IMR-90 (cell line): ENCODE measurements at regions not wholly inside any gene's neighbourhood (a gene's known extent, or its start where the extent isn't known, plus 50 kb on each side); places are given as distances from the start of the nearest gene placed in this dataset.

Experiments
- ATAC-seq: fragments of 200-7000 bp; cut with Tn5 transposase; 2 replicates; pipeline ENCODE4 v1.9.1; 2020; ENCODE audit warnings: low read depth, mild to moderate bottlenecking, moderate library complexity
- BruUV-seq: library from RNA; stranded (reverse); fragments of 400-500 nt; replicated peaks from 2 replicates; lab custom pipeline; 2021; lab: Mats Ljungman, UMichigan
- CTCF ChIA-PET: fragments of 300-600 bp; formaldehyde crosslinking; extraction: SDS; loops from one replicate; lab custom pipeline; 2021; ENCODE audit warnings: antibody characterized with exemption; lab: Yijun Ruan, JAX
- POLR2A ChIA-PET: fragments of 300-600 bp; sonication (Branson Sonifier 250); formaldehyde crosslinking; loops from one replicate; lab custom pipeline; 2022; ENCODE audit warnings: antibody characterized with exemption; ENCODE audit not compliant: unreplicated experiment; lab: Charles Lee
- DNase-seq: peaks from one replicate; pipeline ENCODE4 v3.0.0; 2013
- H2AFZ ChIP-seq: replicated peaks from 2 replicates; pipeline ENCODE3; 2013; ENCODE audit warnings: low read length, mild to moderate bottlenecking; ENCODE audit not compliant: poor library complexity
- H2AK5ac ChIP-seq: 2 replicates; pipeline ENCODE4 v1.6.1; 2013; ENCODE audit warnings: low read depth, low read length, inconsistent platforms
- H2AK9ac ChIP-seq: replicated peaks from 2 replicates; pipeline ENCODE3; 2013; ENCODE audit warnings: mild to moderate bottlenecking, low read depth, low read length, moderate library complexity; ENCODE audit not compliant: poor library complexity
- H2BK120ac ChIP-seq: 2 replicates; pipeline ENCODE4 v1.6.1; 2013; ENCODE audit warnings: low read depth, low read length, inconsistent platforms
- H2BK15ac ChIP-seq: 3 replicates; pipeline ENCODE4 v1.6.1; 2013; ENCODE audit warnings: low read depth, low read length, inconsistent platforms
- H2BK20ac ChIP-seq: 2 replicates; pipeline ENCODE4 v1.6.1; 2013; ENCODE audit warnings: low read depth, mild to moderate bottlenecking, inconsistent platforms, low read length, moderate library complexity
- H2BK5ac ChIP-seq: 2 replicates; pipeline ENCODE4 v1.6.1; 2013; ENCODE audit warnings: mild to moderate bottlenecking, low read depth, low read length, inconsistent platforms; ENCODE audit not compliant: poor library complexity, severe bottlenecking
- H3K14ac ChIP-seq: replicated peaks from 2 replicates; pipeline ENCODE4 v1.6.1; 2013; ENCODE audit warnings: low read depth, low read length, inconsistent platforms
- H3K18ac ChIP-seq: 2 replicates; pipeline ENCODE4 v1.6.1; 2013; ENCODE audit warnings: low read depth, low read length, control low read depth
- H3K23ac ChIP-seq: 2 replicates; pipeline ENCODE4 v1.6.1; 2013; ENCODE audit warnings: low read depth, low read length, inconsistent platforms
- H3K27ac ChIP-seq: 2 replicates; pipeline ENCODE4 v1.5.1; 2013; ENCODE audit warnings: mild to moderate bottlenecking, control low read depth, low read length; ENCODE audit not compliant: insufficient read depth
- H3K27me3 ChIP-seq: 2 replicates; pipeline ENCODE4 v1.6.1; 2013; ENCODE audit warnings: low read length; ENCODE audit not compliant: control insufficient read depth, insufficient read depth
- H3K36me3 ChIP-seq: 2 replicates; pipeline ENCODE4 v1.6.1; 2013; ENCODE audit warnings: low read length, mixed read lengths; ENCODE audit not compliant: control insufficient read depth, insufficient read depth
- H3K4ac ChIP-seq: 2 replicates; pipeline ENCODE4 v1.6.1; 2013; ENCODE audit warnings: low read depth, low read length, inconsistent platforms
- H3K4me1 ChIP-seq: 2 replicates; pipeline ENCODE4 v1.6.1; 2013; ENCODE audit warnings: low read length, mixed read lengths; ENCODE audit not compliant: control insufficient read depth, insufficient read depth
- H3K4me2 ChIP-seq: 2 replicates; pipeline ENCODE4 v1.6.1; 2013; ENCODE audit warnings: low read depth, mild to moderate bottlenecking, control low read depth, low read length, moderate library complexity
- H3K4me3 ChIP-seq: 2 replicates; pipeline ENCODE4 v1.5.1; 2013; ENCODE audit warnings: low read depth, mild to moderate bottlenecking, control low read depth, low read length, moderate library complexity; ENCODE audit not compliant: insufficient read depth
- H3K56ac ChIP-seq: 2 replicates; pipeline ENCODE4 v1.6.1; 2013; ENCODE audit warnings: low read length, inconsistent platforms; ENCODE audit not compliant: insufficient read depth; ENCODE audit errors: extremely low read depth
- H3K79me1 ChIP-seq, 2 experiments: 2 replicates each; pipeline ENCODE4 v1.6.1; 2013; ENCODE audit warnings: low read length in 2 of 2, inconsistent platforms in 1 of 2, low read depth in 1 of 2
- H3K9ac ChIP-seq: 2 replicates; pipeline ENCODE4 v1.6.1; 2013; ENCODE audit warnings: low read depth, low read length, control low read depth
- H3K9me1 ChIP-seq: 2 replicates; pipeline ENCODE4 v1.6.1; 2013; ENCODE audit warnings: low read length, inconsistent platforms; ENCODE audit not compliant: insufficient read depth
- H3K9me3 ChIP-seq: 2 replicates; pipeline ENCODE4 v1.6.1; 2013; ENCODE audit warnings: low read length; ENCODE audit not compliant: control insufficient read depth, insufficient read depth
- H4K20me1 ChIP-seq: 2 replicates; pipeline ENCODE4 v1.6.1; 2013; ENCODE audit warnings: low read length, inconsistent platforms; ENCODE audit not compliant: insufficient read depth
- H4K5ac ChIP-seq: 2 replicates; pipeline ENCODE4 v1.6.1; 2013; ENCODE audit warnings: mild to moderate bottlenecking, low read depth, low read length, control low read depth
- H4K8ac ChIP-seq, 2 experiments: 2 replicates each; pipeline ENCODE4 v1.6.1; 2013; ENCODE audit warnings: low read depth in 2 of 2, low read length in 2 of 2, control low read depth in 1 of 2, inconsistent platforms in 1 of 2
- H4K91ac ChIP-seq: 2 replicates; pipeline ENCODE4 v1.6.1; 2013; ENCODE audit warnings: low read depth, low read length, inconsistent platforms; ENCODE audit not compliant: insufficient read depth
- BHLHE40 ChIP-seq: fragments of 150-350 bp; IDR thresholded peaks from 2 replicates; pipeline ENCODE4 v1.6.1; 2016; ENCODE audit warnings: mild to moderate bottlenecking, low read depth, low read length
- CHD1 ChIP-seq: IDR thresholded peaks from 2 replicates; pipeline ENCODE4 v1.6.1; 2012; ENCODE audit warnings: low read depth, low read length, improper control_type of control experiment
- FOS ChIP-seq: fragments of 150-350 bp; IDR thresholded peaks from 2 replicates; pipeline ENCODE4 v1.6.1; 2016; ENCODE audit warnings: low read depth, low read length
- NFE2L2 ChIP-seq: fragments of 150-350 bp; IDR thresholded peaks from 2 replicates; pipeline ENCODE4 v1.6.1; 2016; ENCODE audit warnings: low read depth, mild to moderate bottlenecking, low read length
- POLR2A ChIP-seq: IDR thresholded peaks from 2 replicates; pipeline ENCODE4 v1.6.1; 2012; ENCODE audit warnings: mild to moderate bottlenecking, low read depth, low read length
- RFX5 ChIP-seq: IDR thresholded peaks from 2 replicates; pipeline ENCODE4 v1.8.0; 2012; ENCODE audit warnings: low read depth, mild to moderate bottlenecking, low read length, moderate library complexity
- SMC3 ChIP-seq: fragments of 150-350 bp; IDR thresholded peaks from 2 replicates; pipeline ENCODE4 v1.6.1; 2016; ENCODE audit warnings: low read depth, mild to moderate bottlenecking, antibody characterized with exemption, low read length, moderate library complexity
- WGBS, 2 experiments: methylation state at CpG; one replicate each; pipeline versions ENCODE4 v1.1.5 to v1.1.7; 2013; ENCODE audit warnings: missing lambda C conversion rate in 2 of 2; ENCODE audit not compliant: insufficient read length in 1 of 2; ENCODE audit errors: extremely low coverage in 2 of 2; 5-methylcytosine and 5-hydroxymethylcytosine counted together
- dilution Hi-C: fragments of 300-500 bp; cut with HindIII; formaldehyde crosslinking; loops from one replicate; pipeline ENCODE4 v1.14.3; 2018; ENCODE audit warnings: low sequenced_read_pairs; ENCODE audit not compliant: unreplicated experiment
- in situ Hi-C: fragments of 300-500 bp; cut with MboI; formaldehyde crosslinking; loops from 3 replicates; pipeline ENCODE4 v1.14.3; 2019; ENCODE audit warnings: low sequenced_read_pairs, inconsistent platforms, mixed read lengths
- intact Hi-C: fragments of 100-400 bp; cut with micrococcal nuclease; formaldehyde crosslinking; loops from 2 replicates; pipeline ENCODE4 v1.10.0; 2022

GRCh38 chr3:78022232-78022631 lies 982.3 kb downstream of the ROBO2 start:
- no peak overlapping the region for H3K23ac ChIP-seq
- no TSS peak for BruUV-seq
- H2AK5ac ChIP-seq, result no peak overlapping the region
- no peaks in the 10 kb centered on the region for H3K9me1 ChIP-seq
- CTCF ChIA-PET, result no interaction called here
- in situ Hi-C loops (no loop called here), dilution Hi-C loops (no loop called here), intact Hi-C loops (no loop called here)
- H3K27ac ChIP-seq, result no peak overlapping the region
- H4K91ac ChIP-seq, result no peak overlapping the region
- H3K18ac ChIP-seq, result no peak overlapping the region
- no peaks in the 10 kb centered on the region for H3K79me1 ChIP-seq
- no peaks in the 10 kb centered on the region for H3K4me1 ChIP-seq
- H3K56ac ChIP-seq, result no peak overlapping the region
- no peaks in the 10 kb centered on the region for H3K27me3 ChIP-seq
- H3K4me3 ChIP-seq, result no peak overlapping the region
- no peak overlapping the region for H3K14ac ChIP-seq
- H3K9me3 ChIP-seq, result no peaks in the 10 kb centered on the region
- H3K9ac ChIP-seq, result no peak overlapping the region
- WGBS, 2 experiments, result no CpG with 5 or more reads among the region's 5 CpGs
- no peak overlapping the region for H4K8ac ChIP-seq
- DNase-seq (no peak), ATAC-seq (no peak)
- no peak overlapping the region for H2BK15ac ChIP-seq
- no peak overlapping the region for H4K5ac ChIP-seq
- no peaks in the 10 kb centered on the region for H3K36me3 ChIP-seq
- no peak overlapping the region for H2AFZ ChIP-seq
- no peak overlapping the region for H3K4me2 ChIP-seq
- no peak overlapping the region for H2AK9ac ChIP-seq
- no peak overlapping the region for H2BK20ac ChIP-seq
- TF ChIP-seq BHLHE40 (no peak), SMC3 (no peak), FOS (no peak), POLR2A (no peak), RFX5 (no peak), CHD1 (no peak), NFE2L2 (peak; percentile 86)
- no peaks in the 10 kb centered on the region for H4K20me1 ChIP-seq
- H2BK120ac ChIP-seq, result no peak overlapping the region
- no peak overlapping the region for H2BK5ac ChIP-seq
- no peak overlapping the region for H3K4ac ChIP-seq
- POLR2A ChIA-PET, result no interaction called here
